Fibroblast of lung (primary cell): ENCODE measurements at regions not wholly inside any gene's neighbourhood (a gene's known extent, or its start where the extent isn't known, plus 50 kb on each side); places are given as distances from the start of the nearest gene placed in this dataset.
A peak's percentile ranks its signal among the peaks of the same experiment; 100 is the strongest.

ENCODE experiments used
- DNase-seq, 2 donors: peaks; one replicate each; pipeline versions ENCODE4 v3.0.0 to v3.0.0-alpha.2; 2010; ENCODE audit warnings: low read depth in 2 of 2
- H2AFZ ChIP-seq: 2 replicates; pipeline ENCODE4 v1.5.1; 2012; ENCODE audit warnings: low read length, control low read depth, inconsistent platforms
- H3K27ac ChIP-seq: 2 replicates; pipeline ENCODE4 v1.5.1; 2011; ENCODE audit warnings: low read length, control low read depth; ENCODE audit not compliant: insufficient read depth
- H3K27me3 ChIP-seq: 2 replicates; pipeline ENCODE4 v1.5.1; 2011; ENCODE audit warnings: mild to moderate bottlenecking, low read length; ENCODE audit not compliant: control insufficient read depth, insufficient read depth
- H3K36me3 ChIP-seq: 2 replicates; pipeline ENCODE4 v1.5.1; 2011; ENCODE audit warnings: low read length; ENCODE audit not compliant: control insufficient read depth, insufficient read depth
- H3K4me1 ChIP-seq: 2 replicates; pipeline ENCODE4 v1.5.1; 2011; ENCODE audit warnings: low read length; ENCODE audit not compliant: control insufficient read depth, insufficient read depth; ENCODE audit errors: extremely low read depth
- H3K4me2 ChIP-seq: 2 replicates; pipeline ENCODE4 v1.5.1; 2011; ENCODE audit warnings: low read length, control low read depth; ENCODE audit not compliant: insufficient read depth; ENCODE audit errors: extremely low read depth
- H3K4me3 ChIP-seq, 4 experiments: fragments of 200-600 bp in 1 of 4; sonication (generic) in 1 of 4; replicated peaks in 1 of 4; 2 replicates each; pipeline ENCODE4 v1.5.1; 2011 to 2016; ENCODE audit warnings: low read length in 4 of 4, low read depth in 3 of 4, mild to moderate bottlenecking in 3 of 4, control low read depth in 2 of 4, inconsistent platforms in 1 of 4, mixed read lengths in 1 of 4; ENCODE audit not compliant: insufficient read depth in 1 of 4; ENCODE audit errors: control extremely low read depth in 1 of 4
- H3K79me2 ChIP-seq: 2 replicates; pipeline ENCODE4 v1.5.1; 2012; ENCODE audit warnings: mild to moderate bottlenecking, low read length, inconsistent platforms; ENCODE audit not compliant: control insufficient read depth, insufficient read depth
- H3K9ac ChIP-seq: 2 replicates; pipeline ENCODE4 v1.5.1; 2011; ENCODE audit warnings: mild to moderate bottlenecking, low read length, control low read depth; ENCODE audit not compliant: insufficient read depth
- H3K9me3 ChIP-seq: 2 replicates; pipeline ENCODE4 v1.5.1; 2012; ENCODE audit warnings: low read depth, low read length; ENCODE audit not compliant: control insufficient read depth, insufficient read depth
- H4K20me1 ChIP-seq: 2 replicates; pipeline ENCODE4 v1.5.1; 2011; ENCODE audit warnings: low read length; ENCODE audit not compliant: control insufficient read depth, insufficient read depth; ENCODE audit errors: extremely low read depth
- CTCF ChIP-seq, 2 donors: IDR thresholded peaks in 1 of 2; conservative IDR thresholded peaks in 1 of 2; 1 replicate in 1 of 2; 2 replicates in 1 of 2; pipeline ENCODE4 v1.5.1; 2011 to 2012; ENCODE audit warnings: low read length in 2 of 2, control low read depth in 1 of 2, inconsistent platforms in 1 of 2, low read depth in 1 of 2, mild to moderate bottlenecking in 1 of 2
- EZH2 ChIP-seq: IDR thresholded peaks from 2 replicates; pipeline ENCODE4 v1.5.1; 2012; ENCODE audit warnings: low read length, control low read depth, mild to moderate bottlenecking; ENCODE audit errors: missing control alignments

- Histone ChIP-seq H3K4me3 (no peak overlapping the region), H3K79me2 (no peaks in the 10 kb centered on the region), H3K4me1 (no peaks in the 10 kb centered on the region), H3K27me3 (no peaks in the 10 kb centered on the region), H4K20me1 (no peaks in the 10 kb centered on the region), H2AFZ (no peak overlapping the region), H3K27ac (no peak overlapping the region), H3K9ac (no peak overlapping the region), H3K4me2 (no peak overlapping the region), H3K9me3 (no peaks in the 10 kb centered on the region), H3K36me3 (no peaks in the 10 kb centered on the region)
- TF ChIP-seq CTCF (conservative IDR thresholded peaks at IDR 0.05 in 1 of 2, IDR thresholded peaks at IDR 0.05 in 1 of 2; ENCODE audit: low read depth in 1 of 2, low read length in 2 of 2) (no peak), EZH2 (no peak)
- no peak for DNase-seq
Measured at GRCh38 chr14:46057799-46058198, 593.8 kb downstream of the RPL10L start.

GRCh38 chr14:46054526-46054925, 597.1 kb downstream of the RPL10L start:
- no peak overlapping the region for H3K4me2 ChIP-seq
- DNase-seq = peak; percentile 72 to 93
- TF ChIP-seq EZH2 (no peak), CTCF (conservative IDR thresholded peaks at IDR 0.05 in 1 of 2, IDR thresholded peaks at IDR 0.05 in 1 of 2; ENCODE audit: low read depth in 1 of 2, low read length in 2 of 2) (no peak)
- H3K9ac ChIP-seq = no peak overlapping the region
- no peaks in the 10 kb centered on the region for H3K9me3 ChIP-seq
- no peaks in the 10 kb centered on the region for H3K4me1 ChIP-seq
- H3K4me3 ChIP-seq = no peak overlapping the region
- H3K27me3 ChIP-seq = no peaks in the 10 kb centered on the region
- H2AFZ ChIP-seq = no peak overlapping the region
- no peak overlapping the region for H3K27ac ChIP-seq
- H3K79me2 ChIP-seq = no peaks in the 10 kb centered on the region
- H4K20me1 ChIP-seq = no peaks in the 10 kb centered on the region
- no peaks in the 10 kb centered on the region for H3K36me3 ChIP-seq

GRCh38 chr14:46053221-46053620, 598.4 kb downstream of the RPL10L start:
- DNase-seq = peak in 1 of 2 donors; percentile 0
- Histone ChIP-seq H3K9ac (no peak overlapping the region), H3K4me1 (no peaks in the 10 kb centered on the region), H3K79me2 (no peaks in the 10 kb centered on the region), H3K36me3 (no peaks in the 10 kb centered on the region), H3K4me3 (no peak overlapping the region), H3K27ac (no peak overlapping the region), H4K20me1 (no peaks in the 10 kb centered on the region), H3K4me2 (no peak overlapping the region), H2AFZ (no peak overlapping the region), H3K27me3 (no peaks in the 10 kb centered on the region), H3K9me3 (no peaks in the 10 kb centered on the region)
- TF ChIP-seq CTCF (conservative IDR thresholded peaks at IDR 0.05 in 1 of 2, IDR thresholded peaks at IDR 0.05 in 1 of 2; ENCODE audit: low read depth in 1 of 2, low read length in 2 of 2) (no peak), EZH2 (no peak)
